Natural killer cell (primary cell): ENCODE measurements at regions not wholly inside any gene's neighbourhood (a gene's known extent, or its start where the extent isn't known, plus 50 kb on each side); places are given as distances from the start of the nearest gene placed in this dataset.

Experiments
- ATAC-seq, 3 donors: fragments of 150-1000 bp in 2 of 3; fragments of 200-7000 bp in 1 of 3; cut with Tn5 transposase; 1 replicate in 1 of 3; 2 replicates in 2 of 3; pipeline ENCODE4 v1.10.0; 2021; ENCODE audit warnings: mild to moderate bottlenecking in 2 of 3, moderate library complexity in 2 of 3
- DNase-seq, 2 donors: peaks; one replicate each; pipeline versions ENCODE4 v3.0.0 to v3.0.0-alpha.2; 2013 to 2021; ENCODE audit warnings: mixed read lengths in 1 of 2
- H3K27ac ChIP-seq: one replicate; pipeline ENCODE4 v1.5.1; 2013; ENCODE audit warnings: mild to moderate bottlenecking, low read length
- H3K27me3 ChIP-seq: one replicate; pipeline ENCODE4 v1.6.1; 2013; ENCODE audit warnings: low read length; ENCODE audit not compliant: control insufficient read depth, insufficient read depth
- H3K36me3 ChIP-seq: one replicate; pipeline ENCODE4 v1.6.1; 2013; ENCODE audit warnings: low read length; ENCODE audit not compliant: control insufficient read depth, insufficient read depth
- H3K4me1 ChIP-seq: one replicate; pipeline ENCODE4 v1.6.1; 2013; ENCODE audit warnings: low read length; ENCODE audit not compliant: control insufficient read depth, insufficient read depth
- H3K4me3 ChIP-seq: one replicate; pipeline ENCODE4 v1.5.1; 2013; ENCODE audit warnings: low read length
- H3K9me3 ChIP-seq: one replicate; pipeline ENCODE4 v1.6.1; 2013; ENCODE audit warnings: low read length; ENCODE audit not compliant: control insufficient read depth, insufficient read depth
- H3K27ac Mint-ChIP-seq, 2 donors: one replicate each; pipeline ENCODE4 v1.8.0; 2022; ENCODE audit warnings: mild to moderate bottlenecking in 2 of 2, mixed read lengths in 2 of 2, moderate library complexity in 1 of 2
- H3K27me3 Mint-ChIP-seq, 2 donors: one replicate each; pipeline ENCODE4 v1.8.0; 2022; ENCODE audit warnings: low read depth in 2 of 2, mixed read lengths in 2 of 2
- H3K36me3 Mint-ChIP-seq: one replicate; pipeline ENCODE4 v1.8.0; 2022; ENCODE audit warnings: mixed read lengths
- H3K4me1 Mint-ChIP-seq, 2 donors: one replicate each; pipeline ENCODE4 v1.8.0; 2022; ENCODE audit warnings: mixed read lengths in 2 of 2
- H3K4me3 Mint-ChIP-seq: one replicate; pipeline ENCODE4 v1.8.0; 2022; ENCODE audit warnings: mild to moderate bottlenecking, moderate library complexity, mixed read lengths
- H3K9me3 Mint-ChIP-seq, 2 donors: one replicate each; pipeline ENCODE4 v1.8.0; 2022; ENCODE audit warnings: mixed read lengths in 2 of 2
- CTCF ChIP-seq: fragments of 200-600 bp; IDR thresholded peaks from one replicate; pipeline ENCODE4 v1.8.0; 2022; ENCODE audit warnings: antibody characterized with exemption
- WGBS: methylation state at CpG from one replicate; pipeline ENCODE4 v1.1.7; 2013; ENCODE audit warnings: missing lambda C conversion rate; ENCODE audit not compliant: insufficient coverage; 5-methylcytosine and 5-hydroxymethylcytosine counted together
- intact Hi-C: fragments of 100-400 bp; cut with micrococcal nuclease; formaldehyde crosslinking; loops from one replicate; pipeline ENCODE4 v1.14.2; 2022

- TF ChIP-seq CTCF, result no peak
- no peaks in the 10 kb centered on the region for H3K9me3 ChIP-seq
- no peak overlapping the region for H3K27ac ChIP-seq
- H3K36me3 ChIP-seq, result no peaks in the 10 kb centered on the region
- Mint-ChIP-seq H3K4me1 (no peaks in the 10 kb centered on the region), H3K27me3 (no peaks in the 10 kb centered on the region), H3K27ac (no peak overlapping the region), H3K9me3 (peaks cover 0 to 7% of the 10 kb centered on the region in 2 donors), H3K4me3 (no peak overlapping the region), H3K36me3 (no peaks in the 10 kb centered on the region)
- no peaks in the 10 kb centered on the region for H3K27me3 ChIP-seq
- no peaks in the 10 kb centered on the region for H3K4me1 ChIP-seq
- 91% methylated on average over 10 of the region's 10 CpGs for WGBS
- ATAC-seq (no peak), DNase-seq (no peak)
- H3K4me3 ChIP-seq, result no peak overlapping the region
- intact Hi-C loops, result no loop called here
Observed at GRCh38 chr1:239212811-239213220, 173.6 kb upstream of the CHRM3 start.

- H3K9me3 Mint-ChIP-seq, result peaks cover 4 to 5% of the 10 kb centered on the region in 2 donors
- ATAC-seq, result no peak
- 100% methylated on average over 1 of the region's 1 CpG for WGBS
Observed at GRCh38 chr1:239209591-239209990, 176.8 kb upstream of the CHRM3 start.

GRCh38 chr1:239204401-239204800 is 182.0 kb upstream of the CHRM3 start:
- H3K9me3 ChIP-seq, result no peaks in the 10 kb centered on the region
- Mint-ChIP-seq H3K9me3 (peaks cover 11% of the 10 kb centered on the region in 2 donors), H3K36me3 (no peaks in the 10 kb centered on the region), H3K27ac (no peak overlapping the region), H3K27me3 (no peaks in the 10 kb centered on the region), H3K4me3 (no peak overlapping the region), H3K4me1 (no peaks in the 10 kb centered on the region)
- H3K4me1 ChIP-seq, result no peaks in the 10 kb centered on the region
- no peak overlapping the region for H3K27ac ChIP-seq
- intact Hi-C loops, result no loop called here
- no peaks in the 10 kb centered on the region for H3K27me3 ChIP-seq
- 87% methylated on average over 2 of the region's 2 CpGs for WGBS
- H3K4me3 ChIP-seq, result no peak overlapping the region
- H3K36me3 ChIP-seq, result no peaks in the 10 kb centered on the region
- no peak for DNase-seq
- no peak for TF ChIP-seq CTCF
- ATAC-seq, result no peak

More at GRCh38 chr1:239209591-239209990, 176.8 kb upstream of the CHRM3 start:
- Histone ChIP-seq H3K27ac (no peak overlapping the region), H3K9me3 (no peaks in the 10 kb centered on the region), H3K4me1 (no peaks in the 10 kb centered on the region), H3K36me3 (no peaks in the 10 kb centered on the region), H3K27me3 (no peaks in the 10 kb centered on the region), H3K4me3 (no peak overlapping the region)
- no peak overlapping the region for H3K4me3 Mint-ChIP-seq
- TF ChIP-seq CTCF, result no peak
- no peak for DNase-seq
- H3K4me1 Mint-ChIP-seq, result no peaks in the 10 kb centered on the region
- H3K27ac Mint-ChIP-seq, result no peak overlapping the region
- H3K27me3 Mint-ChIP-seq, result no peaks in the 10 kb centered on the region
- intact Hi-C loops, result no loop called here
- H3K36me3 Mint-ChIP-seq, result no peaks in the 10 kb centered on the region

GRCh38 chr1:239197871-239198270 is 188.5 kb upstream of the CHRM3 start:
- 83% methylated on average over 2 of the region's 4 CpGs for WGBS
- no peaks in the 10 kb centered on the region for H3K36me3 ChIP-seq
- ATAC-seq, result no peak
- intact Hi-C loops, result no loop called here
- no peaks in the 10 kb centered on the region for H3K4me1 Mint-ChIP-seq
- no peak overlapping the region for H3K27ac Mint-ChIP-seq
- no peaks in the 10 kb centered on the region for H3K27me3 ChIP-seq
- H3K9me3 Mint-ChIP-seq, result peaks cover 10 to 16% of the 10 kb centered on the region in 2 donors
- TF ChIP-seq CTCF, result no peak
- H3K9me3 ChIP-seq, result no peaks in the 10 kb centered on the region
- peaks cover 7% of the 10 kb centered on the region for H3K36me3 Mint-ChIP-seq
- no peak overlapping the region for H3K4me3 Mint-ChIP-seq
- no peak overlapping the region for H3K27ac ChIP-seq
- H3K4me3 ChIP-seq, result no peak overlapping the region
- no peak for DNase-seq
- H3K4me1 ChIP-seq, result no peaks in the 10 kb centered on the region
- H3K27me3 Mint-ChIP-seq, result no peaks in the 10 kb centered on the region
